Iris pigment epithelial cell (primary cell): ENCODE measurements at regions not wholly inside any gene's neighbourhood (a gene's known extent, or its start where the extent isn't known, plus 50 kb on each side); places are given as distances from the start of the nearest gene placed in this dataset.
"Not testable (repeated sequence)": the region's sequence is repeated elsewhere in the genome, so short reads cannot be mapped to it uniquely, and the experiment has no call there.

Experiments
- DNase-seq: peaks from one replicate; pipeline ENCODE4 v3.0.0-alpha.2; 2011; ENCODE audit warnings: low read depth

DNA sequence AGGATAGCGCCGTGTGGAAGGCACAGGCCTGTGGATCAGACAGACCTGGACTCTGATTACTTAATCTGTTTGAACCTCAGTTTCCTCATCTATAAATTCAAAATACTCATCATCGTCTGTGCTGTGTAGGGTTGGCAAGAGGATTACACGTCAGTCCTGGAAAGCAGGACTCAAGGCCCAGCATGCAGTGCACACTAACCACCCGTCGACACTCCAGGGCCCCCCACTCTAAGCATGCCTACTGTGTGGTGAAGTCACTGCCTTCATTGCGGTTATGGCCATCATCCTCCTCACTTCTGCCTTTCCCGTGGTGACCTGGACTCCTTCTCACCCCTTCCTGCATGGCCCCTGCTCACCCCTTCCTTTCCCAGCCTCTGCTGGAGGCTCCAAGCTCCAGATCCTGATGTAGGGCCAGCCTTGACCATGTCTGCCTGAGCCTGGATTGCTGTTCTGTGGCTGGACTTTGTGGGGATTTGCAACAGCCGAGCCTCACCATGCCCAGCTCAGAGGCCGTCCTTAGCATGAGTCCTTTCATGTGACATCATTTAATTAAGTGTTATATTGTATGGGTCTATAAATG is 1158.0 kb downstream of the TBC1D22A start:
- DNase-seq, result no peak

DNA sequence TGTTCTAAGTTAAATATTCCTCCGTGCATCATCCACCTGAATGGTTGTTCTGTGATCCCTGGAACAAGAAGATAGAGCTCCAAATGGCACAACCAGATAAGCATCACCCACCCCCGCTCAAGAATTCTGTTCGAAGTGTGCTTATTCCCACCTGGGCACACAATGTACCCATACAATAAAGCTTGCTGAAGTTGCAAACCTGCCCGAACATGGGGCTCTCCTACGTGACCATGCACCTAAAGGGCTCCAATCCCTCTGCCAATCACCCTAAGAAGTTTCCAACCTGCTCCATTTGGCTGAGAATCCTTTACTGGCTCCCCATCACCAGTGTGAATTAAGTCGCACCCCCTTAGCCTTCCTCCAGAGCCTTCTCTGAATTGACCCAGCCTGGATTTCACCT is 1157.4 kb downstream of the TBC1D22A start:
- no peak for DNase-seq

DNA sequence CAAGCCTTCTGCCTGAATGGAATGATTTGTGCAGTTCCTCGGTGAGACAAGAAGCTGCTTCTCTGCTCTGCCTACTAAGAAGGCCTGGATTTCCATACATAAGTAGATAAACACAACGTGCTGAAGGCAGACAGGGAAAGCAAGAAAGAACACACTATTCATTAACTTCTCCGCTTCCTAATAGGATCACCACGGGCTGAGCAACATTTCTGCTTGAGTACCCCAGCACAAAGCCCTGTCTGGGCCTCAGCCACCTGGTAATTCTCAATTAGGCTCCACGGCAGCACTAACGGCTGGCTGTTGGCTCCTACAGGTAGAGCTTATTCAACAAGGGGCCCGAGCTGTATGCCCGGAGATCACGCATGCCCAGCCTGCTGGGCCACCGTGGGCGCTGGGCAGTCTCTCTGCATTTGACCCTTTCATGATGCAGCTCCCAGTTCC is 1156.6 kb downstream of the TBC1D22A start:
- no peak for DNase-seq

GRCh38 chr22:47918276-47918921 is 1155.9 kb downstream of the TBC1D22A start:
- DNase-seq, result no peak

DNA sequence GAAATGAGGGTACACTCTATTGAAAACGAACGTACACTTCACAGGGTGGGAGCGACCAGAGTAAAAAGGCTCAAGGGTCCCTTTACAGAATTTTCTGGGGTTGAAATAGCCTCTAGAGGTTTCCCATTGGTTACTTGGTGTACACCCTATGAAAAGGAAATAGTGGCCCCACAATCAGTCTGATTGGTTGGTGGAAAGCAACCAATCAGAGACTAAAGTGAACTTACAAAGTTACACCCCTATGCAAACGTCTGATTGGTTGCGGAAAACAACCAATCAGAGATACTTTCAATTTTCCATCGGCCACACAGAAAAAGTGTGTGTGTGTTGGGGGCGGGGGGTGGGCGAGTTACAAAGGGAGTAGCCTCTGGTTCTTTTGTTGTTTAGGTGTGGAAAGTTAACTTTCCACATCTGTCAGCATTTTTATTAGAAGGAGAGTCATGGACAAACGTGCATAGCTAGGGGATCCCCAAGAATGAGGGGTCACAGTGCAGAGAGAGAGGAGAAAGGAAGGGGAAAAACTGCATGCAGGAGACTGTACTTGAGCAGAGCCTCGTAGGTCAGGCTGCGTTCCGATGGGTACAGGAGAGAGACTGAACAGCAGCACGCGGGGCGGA is 1152.1 kb downstream of the TBC1D22A start:
- no peak for DNase-seq

DNA sequence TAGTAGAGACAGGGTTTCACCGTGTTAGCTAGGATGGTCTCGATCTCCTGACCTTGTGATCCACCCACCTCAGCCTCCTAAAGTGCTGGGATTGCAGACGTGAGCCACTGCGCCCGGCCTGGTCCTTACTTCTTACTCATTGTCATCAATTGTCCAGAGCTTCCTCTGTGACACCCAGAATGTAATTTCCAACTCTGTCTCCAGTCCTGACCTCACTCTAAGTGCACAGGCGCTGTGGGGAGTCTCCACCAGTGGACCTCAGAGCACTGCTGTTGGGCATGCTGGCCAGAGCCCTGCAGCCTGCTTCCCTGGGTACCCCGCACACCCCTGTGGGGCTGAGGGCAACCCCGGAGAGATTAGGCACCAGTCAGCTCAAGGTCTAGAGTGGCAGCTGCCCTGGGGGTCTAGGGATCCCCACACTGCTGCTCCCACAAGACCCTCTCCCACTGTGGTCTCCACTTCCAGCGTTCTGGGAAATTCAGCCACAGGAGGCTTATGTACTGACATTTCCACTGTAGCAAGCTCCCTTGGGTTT is 1140.3 kb downstream of the TBC1D22A start:
- DNase-seq, result no peak

DNA sequence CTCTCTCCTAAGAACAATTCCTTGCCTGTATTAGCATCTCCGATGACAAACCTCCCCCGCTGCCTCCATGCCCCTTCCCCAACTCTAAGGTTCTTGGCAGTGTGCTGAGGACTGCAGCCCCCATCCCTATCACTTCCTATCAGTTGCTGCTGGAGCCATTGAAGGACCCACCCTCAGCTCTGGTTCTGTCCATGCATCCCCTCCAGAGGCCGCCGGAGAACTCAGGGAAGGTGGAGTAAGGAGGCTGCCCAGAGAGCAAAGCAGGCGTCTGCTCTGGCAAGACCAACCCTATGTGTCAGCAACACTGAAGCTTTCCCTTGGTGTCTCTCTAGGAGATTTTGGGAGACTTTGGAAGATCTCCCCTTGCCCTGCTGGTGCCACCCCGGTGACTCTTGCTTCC is 1139.5 kb downstream of the TBC1D22A start:
- DNase-seq, result no peak

DNA sequence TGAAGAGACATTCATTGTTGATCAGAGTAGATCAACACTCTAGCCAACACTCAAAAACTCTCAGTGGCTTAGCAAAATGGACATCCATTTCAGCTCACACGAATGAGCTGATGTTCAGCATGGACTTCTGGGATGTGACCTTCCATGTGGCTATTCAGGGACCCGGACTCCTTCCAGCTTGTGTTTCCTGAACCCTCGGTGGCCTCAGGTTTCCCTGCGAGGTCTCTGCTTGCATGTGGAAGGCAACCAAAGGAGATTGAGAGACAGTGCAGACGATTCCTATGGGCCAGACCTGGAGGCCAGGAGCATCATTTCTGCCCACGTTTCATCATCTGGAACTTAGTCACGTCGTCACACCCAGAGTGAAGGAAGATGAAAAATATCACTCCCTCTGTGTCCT is 1137.4 kb downstream of the TBC1D22A start:
- DNase-seq, result no peak

GRCh38 chr22:47898946-47899345 is 1136.5 kb downstream of the TBC1D22A start:
- DNase-seq, result no peak

GRCh38 chr22:47891609-47892008 is 1129.2 kb downstream of the TBC1D22A start:
- no peak for DNase-seq

- DNase-seq, result no peak
These were observed 1126.4 kb downstream of the TBC1D22A start for GRCh38 chr22:47888817-47889216.

DNA sequence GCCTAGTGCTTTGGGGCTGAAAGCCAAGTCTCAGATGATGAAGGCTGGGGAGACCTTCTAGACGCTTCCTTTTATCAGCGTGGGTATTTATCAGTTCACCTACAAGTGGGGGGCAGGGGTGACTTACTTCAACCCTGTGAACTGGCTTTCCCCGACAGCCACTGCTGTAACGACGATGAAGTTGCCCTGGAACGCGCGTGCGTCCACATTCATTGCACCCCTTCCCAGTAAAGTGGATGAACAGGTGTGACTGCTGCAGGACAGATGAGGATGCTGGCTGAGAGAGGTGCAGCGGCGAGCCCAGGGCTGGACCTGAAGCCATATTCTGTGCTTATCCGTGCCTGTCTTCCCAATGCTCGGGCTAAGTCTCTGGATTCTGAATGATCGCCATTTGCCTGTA is 1122.3 kb downstream of the TBC1D22A start:
- DNase-seq, result no peak

DNA sequence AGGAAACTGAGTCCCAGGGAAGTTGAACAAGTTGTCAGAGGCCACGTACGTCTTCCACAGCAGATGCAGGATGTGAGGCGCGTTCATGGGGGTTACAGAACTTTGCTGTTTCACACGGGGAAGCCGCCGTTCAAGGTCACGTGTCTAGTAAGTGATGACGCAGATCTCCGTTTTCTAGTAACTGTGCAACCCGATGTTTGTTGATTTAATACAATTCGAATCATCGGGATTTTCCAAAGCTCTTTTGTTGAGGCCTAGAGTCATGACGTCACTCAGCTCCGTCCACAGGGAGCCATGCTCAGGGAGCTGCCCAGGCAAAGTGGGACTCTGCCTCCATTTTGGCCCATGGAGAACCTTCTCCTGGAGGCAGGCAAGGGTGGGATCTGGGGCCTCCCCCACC is 1121.8 kb downstream of the TBC1D22A start:
- DNase-seq, result no peak

DNA sequence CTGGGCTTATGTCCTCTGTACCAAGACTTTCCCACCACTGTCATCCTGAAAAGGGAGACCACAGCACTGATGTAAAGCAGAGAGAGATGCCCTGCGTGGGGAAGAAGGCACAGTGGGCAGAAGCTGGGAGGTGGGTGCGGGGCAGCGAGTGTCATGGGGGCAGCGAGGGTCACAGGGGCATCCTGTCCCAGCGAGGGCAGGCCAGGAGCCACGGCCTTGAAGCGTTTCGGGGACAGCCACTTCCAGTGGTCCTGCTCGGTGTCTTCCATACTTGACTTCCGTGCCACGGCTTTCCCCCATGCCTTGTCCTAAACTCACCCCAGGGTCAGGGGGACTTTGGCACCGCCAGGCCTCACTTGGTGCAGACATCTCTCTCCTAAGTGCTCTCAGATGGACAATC is 1121.3 kb downstream of the TBC1D22A start:
- no peak for DNase-seq

GRCh38 chr22:47879346-47879745 is 1116.9 kb downstream of the TBC1D22A start:
- no peak for DNase-seq

- no peak for DNase-seq
These were observed 1116.0 kb downstream of the TBC1D22A start for GRCh38 chr22:47878460-47878859.

GRCh38 chr22:47872761-47873535 is 1110.5 kb downstream of the TBC1D22A start:
- DNase-seq, result no peak

GRCh38 chr22:47865626-47866025 is 1103.2 kb downstream of the TBC1D22A start:
- no peak for DNase-seq

DNA sequence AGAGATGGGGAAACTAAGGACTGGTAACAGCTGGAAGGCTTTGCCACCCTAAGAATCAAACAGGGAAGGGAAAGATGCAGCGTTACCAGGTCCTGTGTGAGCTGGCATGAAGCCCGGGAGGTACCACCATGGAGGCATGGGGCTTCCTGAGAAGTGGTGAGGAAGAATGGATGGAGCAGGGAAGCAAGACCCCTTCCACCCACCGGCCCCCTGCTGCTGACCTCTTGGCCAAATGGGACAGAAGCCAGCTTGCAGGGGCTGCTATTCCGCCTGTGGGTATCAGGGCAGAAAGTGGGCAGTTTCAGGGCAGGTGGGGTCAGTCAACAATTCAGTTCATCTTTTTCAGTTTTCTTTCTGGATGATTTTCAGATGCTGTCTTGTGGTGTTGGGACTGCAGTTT is 1099.9 kb downstream of the TBC1D22A start:
- DNase-seq, result no peak

GRCh38 chr22:47860907-47861306 is 1098.5 kb downstream of the TBC1D22A start:
- DNase-seq, result not testable (repeated sequence)

DNA sequence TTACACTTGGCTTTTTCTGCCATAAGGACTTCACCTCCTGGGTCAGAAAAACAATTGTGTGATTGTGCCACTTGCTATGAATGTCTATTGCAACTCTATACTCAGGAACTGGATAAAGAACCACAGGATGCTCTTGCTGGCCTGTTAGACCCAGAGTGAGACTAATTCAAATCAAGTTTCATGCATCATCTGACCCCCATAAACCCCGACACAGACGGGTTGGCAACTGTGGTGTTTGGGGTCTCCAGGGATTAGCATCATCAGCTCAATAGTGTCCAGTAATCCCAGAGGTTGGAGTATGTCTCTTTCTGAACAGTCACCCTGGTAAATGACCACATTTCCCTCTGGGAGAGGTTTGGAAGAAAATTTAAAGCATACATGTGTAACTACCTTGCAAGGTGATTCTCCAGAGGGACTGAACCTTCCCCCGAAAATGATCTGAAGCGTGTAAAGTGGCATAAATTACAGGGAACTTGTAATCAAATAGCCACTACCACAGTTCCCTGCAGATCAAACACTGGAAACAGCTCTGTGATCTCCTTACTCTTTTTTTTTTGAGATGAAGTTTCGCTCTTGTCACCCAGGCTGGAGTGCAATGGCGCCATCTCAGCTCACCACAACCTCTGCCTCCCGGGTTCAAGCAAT is 1097.6 kb downstream of the TBC1D22A start:
- no peak for DNase-seq

GRCh38 chr22:47858773-47859306 is 1096.4 kb downstream of the TBC1D22A start:
- DNase-seq, result no peak
